BJ (cell line): ENCODE measurements at regions not wholly inside any gene's neighbourhood (a gene's known extent, or its start where the extent isn't known, plus 50 kb on each side); places are given as distances from the start of the nearest gene placed in this dataset.

ENCODE experiments used
- CTCF ChIA-PET: fragments of 350-600 bp; formaldehyde crosslinking; extraction: SDS; loops from one replicate; lab custom pipeline; 2021; ENCODE audit warnings: antibody characterized with exemption, inconsistent platforms; lab: Yijun Ruan, JAX
- POLR2A ChIA-PET: fragments of 300-600 bp; sonication (Branson Sonifier 250); formaldehyde crosslinking; extraction: SDS; loops from one replicate; lab custom pipeline; 2021; ENCODE audit warnings: antibody characterized with exemption; lab: Charles Lee
- DNase-seq: peaks from one replicate; pipeline ENCODE4 v3.0.0-alpha.2; 2011; ENCODE audit warnings: low read depth
- H3K27me3 ChIP-seq: 2 replicates; pipeline ENCODE4 v1.6.0; 2011; ENCODE audit warnings: low read length; ENCODE audit not compliant: control insufficient read depth, insufficient read depth
- H3K36me3 ChIP-seq: 2 replicates; pipeline ENCODE4 v1.5.1; 2011; ENCODE audit warnings: low read length; ENCODE audit not compliant: control insufficient read depth, insufficient read depth
- H3K4me3 ChIP-seq: 2 replicates; pipeline ENCODE4 v1.5.1; 2011; ENCODE audit warnings: low read depth, mild to moderate bottlenecking, control low read depth, low read length
- TF ChIP-seq, protein P1 (sequence below): IDR thresholded peaks from 2 replicates; pipeline ENCODE4 v1.5.1; 2011; ENCODE audit warnings: low read depth, mild to moderate bottlenecking, control low read depth, inconsistent platforms, low read length, moderate library complexity; ENCODE audit not compliant: insufficient read depth

DNA sequence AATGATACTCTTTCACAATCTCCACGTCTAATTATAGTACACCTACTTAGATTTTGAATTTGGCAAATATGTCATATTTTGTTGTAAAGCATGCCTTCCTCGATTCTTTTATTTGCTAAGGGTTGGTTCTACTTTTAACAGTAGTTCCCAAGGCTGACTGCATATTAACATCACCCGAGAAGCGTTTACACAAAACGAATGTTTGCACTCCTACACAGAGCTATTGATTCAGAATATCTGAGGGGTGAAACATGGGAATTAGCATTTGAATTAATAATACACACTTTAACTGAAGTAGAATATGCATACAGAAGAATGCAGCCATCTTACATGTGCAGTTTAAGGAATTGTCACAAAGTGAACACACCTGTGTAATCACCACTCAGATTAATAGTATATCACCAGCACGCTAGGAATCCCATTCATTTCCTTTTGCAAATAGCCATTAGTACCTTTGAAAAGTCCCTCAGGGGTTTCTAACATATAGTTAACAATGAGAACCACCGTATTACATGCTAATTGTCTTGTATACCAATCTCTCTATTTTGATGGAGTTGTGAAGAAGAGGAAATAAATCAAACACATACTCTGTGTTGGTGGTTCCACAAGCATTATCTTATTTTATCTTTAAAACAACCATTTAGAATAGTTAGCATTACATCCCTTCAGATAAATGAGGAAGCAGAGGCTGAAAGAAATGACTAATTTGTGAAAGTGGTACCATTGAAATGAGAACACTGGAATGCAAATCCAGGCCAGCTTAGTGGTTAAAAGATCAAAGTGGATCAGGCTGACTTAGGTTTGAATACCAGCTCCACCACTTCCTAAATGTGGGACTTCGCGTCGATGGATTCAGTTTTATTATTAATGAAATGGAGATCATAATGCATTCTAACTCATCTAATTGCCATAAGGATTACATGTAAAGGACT lies 317.6 kb downstream of the HDGFL1 start:
- CTCF ChIA-PET, result no interaction called here
- no peak for DNase-seq
- H3K36me3 ChIP-seq, result no peaks in the 10 kb centered on the region
- TF ChIP-seq, protein P1, sequence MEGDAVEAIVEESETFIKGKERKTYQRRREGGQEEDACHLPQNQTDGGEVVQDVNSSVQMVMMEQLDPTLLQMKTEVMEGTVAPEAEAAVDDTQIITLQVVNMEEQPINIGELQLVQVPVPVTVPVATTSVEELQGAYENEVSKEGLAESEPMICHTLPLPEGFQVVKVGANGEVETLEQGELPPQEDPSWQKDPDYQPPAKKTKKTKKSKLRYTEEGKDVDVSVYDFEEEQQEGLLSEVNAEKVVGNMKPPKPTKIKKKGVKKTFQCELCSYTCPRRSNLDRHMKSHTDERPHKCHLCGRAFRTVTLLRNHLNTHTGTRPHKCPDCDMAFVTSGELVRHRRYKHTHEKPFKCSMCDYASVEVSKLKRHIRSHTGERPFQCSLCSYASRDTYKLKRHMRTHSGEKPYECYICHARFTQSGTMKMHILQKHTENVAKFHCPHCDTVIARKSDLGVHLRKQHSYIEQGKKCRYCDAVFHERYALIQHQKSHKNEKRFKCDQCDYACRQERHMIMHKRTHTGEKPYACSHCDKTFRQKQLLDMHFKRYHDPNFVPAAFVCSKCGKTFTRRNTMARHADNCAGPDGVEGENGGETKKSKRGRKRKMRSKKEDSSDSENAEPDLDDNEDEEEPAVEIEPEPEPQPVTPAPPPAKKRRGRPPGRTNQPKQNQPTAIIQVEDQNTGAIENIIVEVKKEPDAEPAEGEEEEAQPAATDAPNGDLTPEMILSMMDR, result no peak
- no peak overlapping the region for H3K4me3 ChIP-seq
- POLR2A ChIA-PET, result no interaction called here
- no peaks in the 10 kb centered on the region for H3K27me3 ChIP-seq

DNA sequence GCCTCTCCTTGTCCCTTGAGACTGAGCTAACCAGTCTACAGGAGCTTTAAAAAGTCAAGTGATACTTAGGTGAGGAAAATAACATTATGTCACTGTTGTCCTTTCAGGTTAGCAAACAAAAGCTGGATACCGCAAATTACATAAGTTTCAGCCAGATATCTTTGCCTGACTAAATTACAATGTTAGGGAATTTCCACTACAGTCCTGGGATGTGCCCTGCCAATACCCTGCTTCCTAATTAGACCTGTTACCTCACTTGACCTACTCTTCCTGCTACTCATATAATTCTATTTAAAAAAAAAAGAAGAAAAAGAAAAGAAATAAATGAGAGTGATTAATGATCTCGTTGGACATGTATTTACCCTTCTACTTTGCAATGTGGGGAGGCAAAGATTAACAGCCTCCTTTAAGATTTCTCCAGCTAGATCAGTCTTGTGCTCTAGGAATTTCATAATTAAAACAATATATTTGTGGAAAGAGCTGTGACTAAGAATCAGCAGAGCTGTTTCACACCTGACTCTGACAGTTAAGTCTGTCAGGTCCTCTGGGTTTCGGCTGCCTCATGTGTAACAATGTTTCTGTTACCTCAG lies 318.9 kb downstream of the HDGFL1 start:
- no peak overlapping the region for H3K4me3 ChIP-seq
- DNase-seq, result no peak
- no peaks in the 10 kb centered on the region for H3K27me3 ChIP-seq
- no peaks in the 10 kb centered on the region for H3K36me3 ChIP-seq
- TF ChIP-seq, protein P1, result no peak
- ChIA-PET CTCF (no interaction called here), POLR2A (no interaction called here)

GRCh38 chr6:22891934-22892333 lies 322.6 kb downstream of the HDGFL1 start:
- TF ChIP-seq, protein P1, result no peak
- ChIA-PET POLR2A (interaction anchor here (0.5 to 0.6 kb wide), 2 partner anchors 9 to 25 kb away, joined by 3 to 5 read pairs; no protein-coding TSS in a partner anchor), CTCF (interaction anchor here (1.1 to 2.2 kb wide), 3 partner anchors 11 to 522 kb away, joined by 3 to 6 read pairs (median 3); no protein-coding TSS in a partner anchor)
- Histone ChIP-seq H3K36me3 (no peaks in the 10 kb centered on the region), H3K4me3 (no peak overlapping the region), H3K27me3 (no peaks in the 10 kb centered on the region)
- no peak for DNase-seq

GRCh38 chr6:22892452-22892851 lies 323.1 kb downstream of the HDGFL1 start:
- TF ChIP-seq, protein P1, result no peak
- CTCF ChIA-PET, result interaction anchor here (0.8 to 2.2 kb wide), 3 partner anchors 14 to 549 kb away, joined by 3 to 6 read pairs (median 3); no protein-coding TSS in a partner anchor
- no peaks in the 10 kb centered on the region for H3K36me3 ChIP-seq
- no peak overlapping the region for H3K4me3 ChIP-seq
- POLR2A ChIA-PET, result interaction anchor here (0.7 kb wide), 1 partner anchor 176 kb away, joined by 3 read pairs; no protein-coding TSS in a partner anchor
- H3K27me3 ChIP-seq, result no peaks in the 10 kb centered on the region
- peak; percentile 95 for DNase-seq

DNA sequence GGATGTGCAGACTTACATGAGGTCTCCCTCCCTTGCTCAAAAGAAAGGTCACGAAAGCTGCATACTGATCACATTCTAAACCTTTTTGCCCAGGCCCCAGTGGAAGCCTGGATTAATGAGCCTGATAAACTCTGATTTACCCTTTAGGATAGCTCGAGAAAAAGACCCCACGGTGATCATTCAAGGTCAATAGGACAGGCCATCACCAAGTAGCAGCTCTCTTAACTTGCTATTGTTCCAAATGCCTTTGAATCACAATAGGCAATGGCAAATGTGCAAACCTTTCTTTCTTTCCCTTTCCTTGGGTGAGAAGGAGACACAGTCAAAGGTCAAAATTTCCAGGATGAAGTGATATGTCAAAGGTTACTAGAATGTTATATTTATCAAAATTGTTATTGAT lies 327.3 kb downstream of the HDGFL1 start:
- POLR2A ChIA-PET, result no interaction called here
- no peaks in the 10 kb centered on the region for H3K36me3 ChIP-seq

More for the DNA sequence above, 327.3 kb downstream of the HDGFL1 start:
- H3K27me3 ChIP-seq, result no peaks in the 10 kb centered on the region
- CTCF ChIA-PET, result interaction anchor here (0.8 kb wide), 1 partner anchor 10 kb away, joined by 3 read pairs; no protein-coding TSS in a partner anchor
- no peak overlapping the region for H3K4me3 ChIP-seq
- no peak for DNase-seq
- TF ChIP-seq, protein P1, result no peak
